SK-N-SH (cell line): ENCODE measurements at regions not wholly inside any gene's neighbourhood (a gene's known extent, or its start where the extent isn't known, plus 50 kb on each side); places are given as distances from the start of the nearest gene placed in this dataset.

Experiments
- CTCF ChIA-PET: fragments of 300-600, 350-600 bp; formaldehyde crosslinking; extraction: SDS; loops from one replicate; lab custom pipeline; 2021; lab: Yijun Ruan, JAX
- POLR2A ChIA-PET: fragments of 350-600 bp; sonication (Branson Sonifier 250); formaldehyde crosslinking; extraction: SDS; loops from one replicate; lab custom pipeline; 2020; ENCODE audit warnings: antibody characterized with exemption, inconsistent platforms; lab: Yijun Ruan, JAX
- DNase-seq: peaks from one replicate; pipeline ENCODE4 v3.0.0; 2012
- H2AFZ ChIP-seq: fragments of 200-600 bp; sonication (generic); 2 replicates; pipeline ENCODE4 v1.8.1; 2016; ENCODE audit warnings: antibody characterized with exemption, mild to moderate bottlenecking, low read depth
- H3F3A ChIP-seq: fragments of 200-600 bp; sonication (generic); replicated peaks from 2 replicates; pipeline ENCODE3; 2016; ENCODE audit warnings: antibody characterized with exemption, mild to moderate bottlenecking; ENCODE audit not compliant: insufficient read depth
- H3K27ac ChIP-seq, 2 experiments: fragments of 200-500 bp in 1 of 2; fragments of 200-600 bp in 1 of 2; sonication (Bioruptor generic) in 1 of 2; sonication (generic), shearing (Covaris generic) in 1 of 2; 2 replicates each; pipeline versions ENCODE4 v1.5.1 to v1.6.1; 2014 to 2016; ENCODE audit warnings: low read depth in 2 of 2, inconsistent platforms in 1 of 2, low read length in 1 of 2, mild to moderate bottlenecking in 1 of 2, mixed read lengths in 1 of 2
- H3K27me3 ChIP-seq: fragments of 200-600 bp; sonication (generic), shearing (Covaris generic); 2 replicates; pipeline ENCODE4 v1.6.1; 2016; ENCODE audit warnings: mixed run types; ENCODE audit not compliant: insufficient read depth
- H3K36me3 ChIP-seq, 2 experiments: fragments of 200-500 bp in 1 of 2; fragments of 200-600 bp in 1 of 2; sonication (Bioruptor generic) in 1 of 2; sonication (generic) in 1 of 2; replicated peaks in 1 of 2; 2 replicates each; pipeline versions ENCODE3 to v1.5.1; 2014 to 2016; ENCODE audit warnings: low read length in 1 of 2, mild to moderate bottlenecking in 1 of 2; ENCODE audit not compliant: insufficient read depth in 2 of 2, control insufficient read depth in 1 of 2
- H3K4me1 ChIP-seq, 2 experiments: fragments of 200-500 bp in 1 of 2; fragments of 200-600 bp in 1 of 2; sonication (Bioruptor generic) in 1 of 2; sonication (generic), shearing (Covaris generic) in 1 of 2; 2 replicates each; pipeline versions ENCODE4 v1.5.1 to v1.6.1; 2014 to 2016; ENCODE audit warnings: low read depth in 1 of 2, low read length in 1 of 2, mixed run types in 1 of 2; ENCODE audit not compliant: insufficient read depth in 2 of 2, control insufficient read depth in 1 of 2
- H3K4me2 ChIP-seq: fragments of 200-600 bp; sonication (generic), shearing (Covaris generic); 2 replicates; pipeline ENCODE4 v1.6.1; 2017; ENCODE audit warnings: mixed run types
- H3K4me3 ChIP-seq, 2 experiments: fragments of 200-500 bp in 1 of 2; fragments of 200-600 bp in 1 of 2; sonication (Bioruptor generic) in 1 of 2; sonication (generic), shearing (Covaris generic) in 1 of 2; 2 replicates each; pipeline versions ENCODE4 v1.5.1 to v1.8.1; 2014 to 2016; ENCODE audit warnings: low read depth in 2 of 2, inconsistent platforms in 1 of 2, low read length in 1 of 2, mild to moderate bottlenecking in 1 of 2, mixed read lengths in 1 of 2, moderate library complexity in 1 of 2
- H3K79me2 ChIP-seq: fragments of 200-600 bp; sonication (generic); 2 replicates; pipeline ENCODE4 v1.8.1; 2017; ENCODE audit warnings: mild to moderate bottlenecking; ENCODE audit not compliant: insufficient read depth
- H3K9ac ChIP-seq: fragments of 200-600 bp; sonication (generic); 2 replicates; pipeline ENCODE4 v1.6.1; 2017; ENCODE audit warnings: mixed run types
- H3K9me2 ChIP-seq: fragments of 200-600 bp; sonication (generic); 2 replicates; pipeline ENCODE4 v1.6.1; 2017; ENCODE audit warnings: mixed run types
- H3K9me3 ChIP-seq: fragments of 200-600 bp; sonication (generic); 2 replicates; pipeline ENCODE4 v1.6.1; 2017; ENCODE audit warnings: mixed run types, mild to moderate bottlenecking, moderate library complexity
- H4K20me1 ChIP-seq: fragments of 200-600 bp; sonication (generic); 2 replicates; pipeline ENCODE4 v1.6.1; 2017; ENCODE audit warnings: mild to moderate bottlenecking, mixed run types; ENCODE audit not compliant: insufficient read depth
- CTCF ChIP-seq: fragments of 200-600 bp; sonication (generic); IDR thresholded peaks from 2 replicates; pipeline ENCODE4 v1.6.1; 2017; ENCODE audit warnings: antibody characterized with exemption, mild to moderate bottlenecking, moderate library complexity
- EP300 ChIP-seq, 2 experiments: IDR thresholded peaks; 2 replicates each; pipeline versions ENCODE4 v1.4.0 to v1.6.1; 2012; ENCODE audit warnings: borderline replicate concordance in 1 of 2, low read depth in 1 of 2, low read length in 1 of 2
- EZH2phosphoT487 ChIP-seq: fragments of 200-600 bp; sonication (generic); IDR thresholded peaks from 2 replicates; pipeline ENCODE4 v1.6.1; 2017; ENCODE audit warnings: low read depth, mixed run types, mild to moderate bottlenecking, antibody characterized with exemption, moderate library complexity, borderline replicate concordance
- FOXJ3 ChIP-seq: sonication (generic); formaldehyde crosslinking; IDR thresholded peaks from 2 replicates; pipeline ENCODE4 v1.5.1; 2020; ENCODE audit warnings: mild to moderate bottlenecking, missing genetic modification reagents
- IRF3 ChIP-seq: fragments of 150-350 bp; IDR thresholded peaks from 2 replicates; pipeline ENCODE4 v1.6.1; 2016; ENCODE audit warnings: mild to moderate bottlenecking, low read depth, low read length
- NFIC ChIP-seq: IDR thresholded peaks from 2 replicates; pipeline ENCODE4 v1.4.0; 2012; ENCODE audit warnings: borderline replicate concordance
- NRF1 ChIP-seq: IDR thresholded peaks from 2 replicates; pipeline ENCODE4 v1.6.1; 2012; ENCODE audit warnings: low read depth, mild to moderate bottlenecking, low read length
- POLR2AphosphoS5 ChIP-seq: IDR thresholded peaks from 2 replicates; pipeline ENCODE4 v1.6.1; 2012; ENCODE audit warnings: low read depth, low read length
- RCOR1 ChIP-seq: fragments of 150-350 bp; IDR thresholded peaks from 2 replicates; pipeline ENCODE4 v1.6.1; 2017; ENCODE audit warnings: antibody characterized with exemption, low read length
- RFX5 ChIP-seq: IDR thresholded peaks from 2 replicates; pipeline ENCODE4 v1.6.1; 2012; ENCODE audit warnings: mild to moderate bottlenecking, improper control_type of control experiment, low read length
- RXRA ChIP-seq: IDR thresholded peaks from 2 replicates; pipeline ENCODE4 v1.4.0; 2012; ENCODE audit warnings: low read depth, mild to moderate bottlenecking, borderline replicate concordance
- SMC3 ChIP-seq: IDR thresholded peaks from 2 replicates; pipeline ENCODE4 v1.6.1; 2012; ENCODE audit warnings: low read depth, low read length, improper control_type of control experiment
- TAF1 ChIP-seq: IDR thresholded peaks from 2 replicates; pipeline ENCODE4 v1.6.1; 2012; ENCODE audit warnings: low read depth, mild to moderate bottlenecking, low read length, moderate library complexity, borderline replicate concordance
- TCF12 ChIP-seq: IDR thresholded peaks from 2 replicates; pipeline ENCODE4 v1.4.0; 2012
- TEAD4 ChIP-seq: IDR thresholded peaks from 2 replicates; pipeline ENCODE4 v1.4.0; 2012; ENCODE audit warnings: mild to moderate bottlenecking, borderline replicate concordance; ENCODE audit not compliant: insufficient read depth
- USF2 ChIP-seq: fragments of 150-350 bp; IDR thresholded peaks from 2 replicates; pipeline ENCODE4 v1.6.1; 2017; ENCODE audit warnings: antibody characterized with exemption, low read length, low read depth, borderline replicate concordance
- WGBS: methylation state at CpG from one replicate; pipeline ENCODE4 v1.1.6; 2017; ENCODE audit warnings: low lambda C conversion rate; 5-methylcytosine and 5-hydroxymethylcytosine counted together
- TF ChIP-seq, protein P1 (sequence below): IDR thresholded peaks from 2 replicates; pipeline ENCODE4 v1.4.0; 2012; ENCODE audit warnings: low read depth
- TF ChIP-seq, protein P2 (sequence below): IDR thresholded peaks from 2 replicates; pipeline ENCODE4 v1.4.0; 2012; ENCODE audit warnings: low read depth, borderline replicate concordance
- TF ChIP-seq, protein P3 (sequence below): IDR thresholded peaks from 2 replicates; pipeline ENCODE4; 2012
- TF ChIP-seq, protein P4 (sequence below): IDR thresholded peaks from 2 replicates; pipeline ENCODE4 v1.4.0; 2012; ENCODE audit warnings: low read depth, borderline replicate concordance

GRCh38 chrX:121921258-121921657, 873.8 kb downstream of the GLUD2 start:
- H2AFZ ChIP-seq = no peak overlapping the region
- no peak for DNase-seq
- ChIA-PET CTCF (interaction anchor here (0.9 kb wide), 1 partner anchor 54 kb away, joined by 3 read pairs; no protein-coding TSS in a partner anchor), POLR2A (no interaction called here)
- H3K4me2 ChIP-seq = no peak overlapping the region
- no peaks in the 10 kb centered on the region for H3F3A ChIP-seq
- no peaks in the 10 kb centered on the region for H3K9me2 ChIP-seq
- H3K4me3 ChIP-seq = no peak overlapping the region
- no peaks in the 10 kb centered on the region for H4K20me1 ChIP-seq
- H3K9me3 ChIP-seq = no peaks in the 10 kb centered on the region
- no peaks in the 10 kb centered on the region for H3K79me2 ChIP-seq
- H3K36me3 ChIP-seq = no peaks in the 10 kb centered on the region
- no peaks in the 10 kb centered on the region for H3K4me1 ChIP-seq
- 0% methylated on average over 2 of the region's 2 CpGs for WGBS
- H3K27ac ChIP-seq = no peak overlapping the region
- no peak overlapping the region for H3K9ac ChIP-seq
- TF ChIP-seq RFX5 (no peak), NFIC (no peak), FOXJ3 (no peak), EP300 (IDR thresholded peaks at IDR 0.05; ENCODE audit: borderline replicate concordance in 1 of 2, low read depth in 1 of 2, low read length in 1 of 2) (no peak), TEAD4 (no peak), POLR2AphosphoS5 (no peak), RCOR1 (no peak), TCF12 (no peak), SMC3 (no peak), USF2 (no peak)
- TF ChIP-seq, protein P1, sequence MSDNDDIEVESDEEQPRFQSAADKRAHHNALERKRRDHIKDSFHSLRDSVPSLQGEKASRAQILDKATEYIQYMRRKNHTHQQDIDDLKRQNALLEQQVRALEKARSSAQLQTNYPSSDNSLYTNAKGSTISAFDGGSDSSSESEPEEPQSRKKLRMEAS = no peak
- TF ChIP-seq, protein P2, sequence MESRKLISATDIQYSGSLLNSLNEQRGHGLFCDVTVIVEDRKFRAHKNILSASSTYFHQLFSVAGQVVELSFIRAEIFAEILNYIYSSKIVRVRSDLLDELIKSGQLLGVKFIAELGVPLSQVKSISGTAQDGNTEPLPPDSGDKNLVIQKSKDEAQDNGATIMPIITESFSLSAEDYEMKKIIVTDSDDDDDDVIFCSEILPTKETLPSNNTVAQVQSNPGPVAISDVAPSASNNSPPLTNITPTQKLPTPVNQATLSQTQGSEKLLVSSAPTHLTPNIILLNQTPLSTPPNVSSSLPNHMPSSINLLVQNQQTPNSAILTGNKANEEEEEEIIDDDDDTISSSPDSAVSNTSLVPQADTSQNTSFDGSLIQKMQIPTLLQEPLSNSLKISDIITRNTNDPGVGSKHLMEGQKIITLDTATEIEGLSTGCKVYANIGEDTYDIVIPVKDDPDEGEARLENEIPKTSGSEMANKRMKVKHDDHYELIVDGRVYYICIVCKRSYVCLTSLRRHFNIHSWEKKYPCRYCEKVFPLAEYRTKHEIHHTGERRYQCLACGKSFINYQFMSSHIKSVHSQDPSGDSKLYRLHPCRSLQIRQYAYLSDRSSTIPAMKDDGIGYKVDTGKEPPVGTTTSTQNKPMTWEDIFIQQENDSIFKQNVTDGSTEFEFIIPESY = no peak
- TF ChIP-seq, protein P3, sequence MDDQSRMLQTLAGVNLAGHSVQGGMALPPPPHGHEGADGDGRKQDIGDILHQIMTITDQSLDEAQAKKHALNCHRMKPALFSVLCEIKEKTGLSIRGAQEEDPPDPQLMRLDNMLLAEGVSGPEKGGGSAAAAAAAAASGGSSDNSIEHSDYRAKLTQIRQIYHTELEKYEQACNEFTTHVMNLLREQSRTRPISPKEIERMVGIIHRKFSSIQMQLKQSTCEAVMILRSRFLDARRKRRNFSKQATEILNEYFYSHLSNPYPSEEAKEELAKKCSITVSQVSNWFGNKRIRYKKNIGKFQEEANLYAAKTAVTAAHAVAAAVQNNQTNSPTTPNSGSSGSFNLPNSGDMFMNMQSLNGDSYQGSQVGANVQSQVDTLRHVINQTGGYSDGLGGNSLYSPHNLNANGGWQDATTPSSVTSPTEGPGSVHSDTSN = no peak
- TF ChIP-seq, all 33 proteins: peak for 0
- no peaks in the 10 kb centered on the region for H3K27me3 ChIP-seq

- no peaks in the 10 kb centered on the region for H3K4me1 ChIP-seq
- no peaks in the 10 kb centered on the region for H3F3A ChIP-seq
- H3K4me3 ChIP-seq = no peak overlapping the region
- no peak overlapping the region for H2AFZ ChIP-seq
- 11% methylated on average over 2 of the region's 2 CpGs for WGBS
- DNase-seq = no peak
- no peaks in the 10 kb centered on the region for H3K79me2 ChIP-seq
- H3K9me2 ChIP-seq = no peaks in the 10 kb centered on the region
- CTCF ChIA-PET = no interaction called here
- POLR2A ChIA-PET = no interaction called here
- H3K36me3 ChIP-seq = no peaks in the 10 kb centered on the region
- H3K4me2 ChIP-seq = no peak overlapping the region
- no peaks in the 10 kb centered on the region for H4K20me1 ChIP-seq
- no peak overlapping the region for H3K27ac ChIP-seq
- no peak overlapping the region for H3K9ac ChIP-seq
- H3K27me3 ChIP-seq = no peaks in the 10 kb centered on the region
- no peaks in the 10 kb centered on the region for H3K9me3 ChIP-seq
- no peak for TF ChIP-seq RXRA
- no peak for TF ChIP-seq TAF1
- no peak for TF ChIP-seq USF2
- TF ChIP-seq IRF3 = no peak
- TF ChIP-seq, protein P4, sequence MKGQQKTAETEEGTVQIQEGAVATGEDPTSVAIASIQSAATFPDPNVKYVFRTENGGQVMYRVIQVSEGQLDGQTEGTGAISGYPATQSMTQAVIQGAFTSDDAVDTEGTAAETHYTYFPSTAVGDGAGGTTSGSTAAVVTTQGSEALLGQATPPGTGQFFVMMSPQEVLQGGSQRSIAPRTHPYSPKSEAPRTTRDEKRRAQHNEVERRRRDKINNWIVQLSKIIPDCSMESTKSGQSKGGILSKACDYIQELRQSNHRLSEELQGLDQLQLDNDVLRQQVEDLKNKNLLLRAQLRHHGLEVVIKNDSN = no peak
- no peak for TF ChIP-seq CTCF
- no peak for TF ChIP-seq NRF1
- TF ChIP-seq EZH2phosphoT487 = no peak
These were observed 884.2 kb downstream of the GLUD2 start for GRCh38 chrX:121931567-121931966.
